ENCODE measurements at regions not wholly inside any gene's neighbourhood (a gene's known extent, or its start where the extent isn't known, plus 50 kb on each side); places are given as distances from the start of the nearest gene placed in this dataset.
"Not testable (repeated sequence)": the region's sequence is repeated elsewhere in the genome, so short reads cannot be mapped to it uniquely, and the experiment has no call there.

- TF ChIP-seq CREB5 (CRISPR knock-in tag; IDR thresholded peaks at IDR 0.05; ENCODE audit: low read depth); GLIS3 (CRISPR knock-in tag; IDR thresholded peaks at IDR 0.05); CSRNP3 (CRISPR knock-in tag; IDR thresholded peaks at IDR 0.05): not testable (repeated sequence)
Observed at GRCh38 chr16:88230276-88230966, 152.3 kb upstream of the ZNF469 start.
